Neural cell (in vitro differentiated cells): ENCODE measurements at regions not wholly inside any gene's neighbourhood (a gene's known extent, or its start where the extent isn't known, plus 50 kb on each side); places are given as distances from the start of the nearest gene placed in this dataset.

Source experiments
- H2AFZ ChIP-seq: fragments of 200-600, 300-800 bp; sonication (generic), shearing (Covaris generic); 2 replicates; pipeline ENCODE4 v1.6.0; 2014; ENCODE audit warnings: low read depth, mild to moderate bottlenecking, antibody characterized with exemption, low read length, moderate library complexity
- H3F3A ChIP-seq: fragments of 200-600 bp; shearing (Covaris generic); 2 replicates; pipeline ENCODE4 v1.6.1; 2016; ENCODE audit warnings: mild to moderate bottlenecking, moderate library complexity, mixed read lengths, antibody characterized with exemption, low read length; ENCODE audit not compliant: insufficient read depth, poor library complexity, severe bottlenecking
- H3K27ac ChIP-seq: fragments of 200-600, 300-800 bp; sonication (generic), shearing (Covaris generic); 2 replicates; pipeline ENCODE4 v1.5.1; 2014; ENCODE audit warnings: mild to moderate bottlenecking, low read length, moderate library complexity
- H3K27me3 ChIP-seq: fragments of 300-800, 200-600 bp; sonication (generic), shearing (Covaris generic); 2 replicates; pipeline ENCODE4 v1.6.0; 2014; ENCODE audit warnings: mild to moderate bottlenecking, low read depth, low read length, moderate library complexity; ENCODE audit not compliant: insufficient read depth
- H3K36me3 ChIP-seq: fragments of 300-800, 200-600 bp; sonication (generic), shearing (Covaris generic); 2 replicates; pipeline ENCODE4 v1.5.1; 2014; ENCODE audit warnings: mild to moderate bottlenecking, antibody characterized with exemption, low read length, moderate library complexity; ENCODE audit not compliant: insufficient read depth
- H3K4me2 ChIP-seq: fragments of 300-800, 200-600 bp; sonication (generic), shearing (Covaris generic); 2 replicates; pipeline ENCODE4 v1.6.0; 2014; ENCODE audit warnings: mild to moderate bottlenecking, low read length
- H3K4me3 ChIP-seq: fragments of 300-800, 200-600 bp; sonication (generic), shearing (Covaris generic); 2 replicates; pipeline ENCODE4 v1.5.1; 2014; ENCODE audit warnings: mild to moderate bottlenecking, low read length, moderate library complexity
- H3K79me2 ChIP-seq: fragments of 200-600 bp; shearing (Covaris generic); replicated peaks from 2 replicates; pipeline ENCODE4 v1.6.0; 2014; ENCODE audit warnings: mild to moderate bottlenecking, low read length, moderate library complexity; ENCODE audit not compliant: insufficient read depth
- H3K9ac ChIP-seq: fragments of 300-800, 200-600 bp; sonication (generic), shearing (Covaris generic); 2 replicates; pipeline ENCODE4 v1.6.1; 2016; ENCODE audit warnings: mild to moderate bottlenecking, low read length, mixed read lengths
- H3K9me2 ChIP-seq: fragments of 200-600 bp; shearing (Covaris generic); 2 replicates; pipeline ENCODE4 v1.6.1; 2016; ENCODE audit warnings: mild to moderate bottlenecking, low read length, mixed read lengths; ENCODE audit not compliant: insufficient read depth
- H3K9me3 ChIP-seq: fragments of 200-600, 300-800 bp; sonication (generic), shearing (Covaris generic); 2 replicates; pipeline ENCODE4 v1.6.1; 2016; ENCODE audit warnings: mild to moderate bottlenecking, mixed run types, low read length, moderate library complexity, mixed read lengths
- H4K20me1 ChIP-seq: fragments of 200-600 bp; shearing (Covaris generic); 2 replicates; pipeline ENCODE4 v1.6.1; 2016; ENCODE audit warnings: mild to moderate bottlenecking, mixed run types; ENCODE audit not compliant: insufficient read depth
- EP300 ChIP-seq: fragments of 450-650 bp; conservative IDR thresholded peaks from 2 replicates; pipeline ENCODE4 v1.6.1; 2014; ENCODE audit warnings: antibody characterized with exemption, mild to moderate bottlenecking, moderate library complexity; ENCODE audit not compliant: poor library complexity, severe bottlenecking
- EZH2 ChIP-seq: fragments of 200-600, 300-800 bp; shearing (Covaris generic), sonication (generic); IDR thresholded peaks from 2 replicates; pipeline ENCODE4 v1.6.1; 2014; ENCODE audit warnings: antibody characterized with exemption, low read length, borderline replicate concordance, mild to moderate bottlenecking; ENCODE audit not compliant: insufficient read depth, poor library complexity, severe bottlenecking
- MXI1 ChIP-seq: fragments of 450-650 bp; conservative IDR thresholded peaks from 2 replicates; pipeline ENCODE4 v1.6.1; 2014; ENCODE audit warnings: antibody characterized with exemption, mild to moderate bottlenecking; ENCODE audit not compliant: poor library complexity, severe bottlenecking
- POLR2AphosphoS5 ChIP-seq: IDR thresholded peaks from 2 replicates; pipeline ENCODE4 v1.6.1; 2012
- RAD21 ChIP-seq: fragments of 450-650 bp; conservative IDR thresholded peaks from 2 replicates; pipeline ENCODE4 v1.6.1; 2014; ENCODE audit warnings: antibody characterized with exemption, mild to moderate bottlenecking, moderate library complexity
- SMC3 ChIP-seq: fragments of 450-650 bp; conservative IDR thresholded peaks from 2 replicates; pipeline ENCODE4 v1.6.1; 2014; ENCODE audit warnings: antibody characterized with exemption, mild to moderate bottlenecking, moderate library complexity; ENCODE audit not compliant: poor library complexity
- TAF1 ChIP-seq: IDR thresholded peaks from 2 replicates; pipeline ENCODE4 v1.6.1; 2012; ENCODE audit warnings: low read depth
- TF ChIP-seq, protein P1 (sequence below): IDR thresholded peaks from 2 replicates; pipeline ENCODE4 v1.6.1; 2012; ENCODE audit warnings: borderline replicate concordance
- TF ChIP-seq, protein P2 (sequence below): fragments of 450-650 bp; IDR thresholded peaks from 2 replicates; pipeline ENCODE4 v1.5.1; 2014; ENCODE audit warnings: antibody characterized with exemption, mild to moderate bottlenecking, moderate library complexity; ENCODE audit not compliant: poor library complexity, severe bottlenecking

DNA sequence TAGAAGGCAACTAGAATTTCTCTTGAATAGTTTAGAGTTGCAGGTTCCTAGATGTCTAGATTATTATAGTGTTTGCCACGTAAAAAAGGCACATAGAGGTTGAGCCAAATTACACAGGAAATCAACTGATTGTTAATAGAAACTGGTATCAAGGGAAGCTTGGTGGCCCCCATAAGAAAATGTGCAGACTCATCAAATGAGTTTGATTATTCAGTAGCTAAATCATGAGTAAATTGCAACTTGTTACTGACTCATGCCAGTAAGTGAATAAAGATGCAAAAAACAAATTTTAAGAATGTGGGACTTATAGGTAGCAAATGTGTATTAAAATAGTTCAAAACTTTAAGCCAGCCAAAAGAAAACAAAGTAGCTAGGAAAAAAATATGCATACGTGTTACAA, 1078.9 kb upstream of the CDH9 start:
- Histone ChIP-seq H3K4me3 (no peak overlapping the region), H4K20me1 (no peaks in the 10 kb centered on the region), H3K9ac (no peak overlapping the region), H3K79me2 (no peaks in the 10 kb centered on the region), H3K27me3 (no peaks in the 10 kb centered on the region), H3K9me2 (no peaks in the 10 kb centered on the region), H3K9me3 (no peaks in the 10 kb centered on the region), H2AFZ (no peak overlapping the region), H3K4me2 (no peak overlapping the region), H3K36me3 (no peaks in the 10 kb centered on the region), H3F3A (no peaks in the 10 kb centered on the region), H3K27ac (no peak overlapping the region)
- TF ChIP-seq, protein P1, sequence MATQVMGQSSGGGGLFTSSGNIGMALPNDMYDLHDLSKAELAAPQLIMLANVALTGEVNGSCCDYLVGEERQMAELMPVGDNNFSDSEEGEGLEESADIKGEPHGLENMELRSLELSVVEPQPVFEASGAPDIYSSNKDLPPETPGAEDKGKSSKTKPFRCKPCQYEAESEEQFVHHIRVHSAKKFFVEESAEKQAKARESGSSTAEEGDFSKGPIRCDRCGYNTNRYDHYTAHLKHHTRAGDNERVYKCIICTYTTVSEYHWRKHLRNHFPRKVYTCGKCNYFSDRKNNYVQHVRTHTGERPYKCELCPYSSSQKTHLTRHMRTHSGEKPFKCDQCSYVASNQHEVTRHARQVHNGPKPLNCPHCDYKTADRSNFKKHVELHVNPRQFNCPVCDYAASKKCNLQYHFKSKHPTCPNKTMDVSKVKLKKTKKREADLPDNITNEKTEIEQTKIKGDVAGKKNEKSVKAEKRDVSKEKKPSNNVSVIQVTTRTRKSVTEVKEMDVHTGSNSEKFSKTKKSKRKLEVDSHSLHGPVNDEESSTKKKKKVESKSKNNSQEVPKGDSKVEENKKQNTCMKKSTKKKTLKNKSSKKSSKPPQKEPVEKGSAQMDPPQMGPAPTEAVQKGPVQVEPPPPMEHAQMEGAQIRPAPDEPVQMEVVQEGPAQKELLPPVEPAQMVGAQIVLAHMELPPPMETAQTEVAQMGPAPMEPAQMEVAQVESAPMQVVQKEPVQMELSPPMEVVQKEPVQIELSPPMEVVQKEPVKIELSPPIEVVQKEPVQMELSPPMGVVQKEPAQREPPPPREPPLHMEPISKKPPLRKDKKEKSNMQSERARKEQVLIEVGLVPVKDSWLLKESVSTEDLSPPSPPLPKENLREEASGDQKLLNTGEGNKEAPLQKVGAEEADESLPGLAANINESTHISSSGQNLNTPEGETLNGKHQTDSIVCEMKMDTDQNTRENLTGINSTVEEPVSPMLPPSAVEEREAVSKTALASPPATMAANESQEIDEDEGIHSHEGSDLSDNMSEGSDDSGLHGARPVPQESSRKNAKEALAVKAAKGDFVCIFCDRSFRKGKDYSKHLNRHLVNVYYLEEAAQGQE, result no peak
- TF ChIP-seq POLR2AphosphoS5, result no peak
- TF ChIP-seq TAF1, result no peak
- TF ChIP-seq RAD21, result no peak
- TF ChIP-seq, protein P2, sequence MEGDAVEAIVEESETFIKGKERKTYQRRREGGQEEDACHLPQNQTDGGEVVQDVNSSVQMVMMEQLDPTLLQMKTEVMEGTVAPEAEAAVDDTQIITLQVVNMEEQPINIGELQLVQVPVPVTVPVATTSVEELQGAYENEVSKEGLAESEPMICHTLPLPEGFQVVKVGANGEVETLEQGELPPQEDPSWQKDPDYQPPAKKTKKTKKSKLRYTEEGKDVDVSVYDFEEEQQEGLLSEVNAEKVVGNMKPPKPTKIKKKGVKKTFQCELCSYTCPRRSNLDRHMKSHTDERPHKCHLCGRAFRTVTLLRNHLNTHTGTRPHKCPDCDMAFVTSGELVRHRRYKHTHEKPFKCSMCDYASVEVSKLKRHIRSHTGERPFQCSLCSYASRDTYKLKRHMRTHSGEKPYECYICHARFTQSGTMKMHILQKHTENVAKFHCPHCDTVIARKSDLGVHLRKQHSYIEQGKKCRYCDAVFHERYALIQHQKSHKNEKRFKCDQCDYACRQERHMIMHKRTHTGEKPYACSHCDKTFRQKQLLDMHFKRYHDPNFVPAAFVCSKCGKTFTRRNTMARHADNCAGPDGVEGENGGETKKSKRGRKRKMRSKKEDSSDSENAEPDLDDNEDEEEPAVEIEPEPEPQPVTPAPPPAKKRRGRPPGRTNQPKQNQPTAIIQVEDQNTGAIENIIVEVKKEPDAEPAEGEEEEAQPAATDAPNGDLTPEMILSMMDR, result no peak
- TF ChIP-seq SMC3, result no peak
- TF ChIP-seq MXI1, result no peak
- TF ChIP-seq EZH2, result no peak
- no peak for TF ChIP-seq EP300

DNA sequence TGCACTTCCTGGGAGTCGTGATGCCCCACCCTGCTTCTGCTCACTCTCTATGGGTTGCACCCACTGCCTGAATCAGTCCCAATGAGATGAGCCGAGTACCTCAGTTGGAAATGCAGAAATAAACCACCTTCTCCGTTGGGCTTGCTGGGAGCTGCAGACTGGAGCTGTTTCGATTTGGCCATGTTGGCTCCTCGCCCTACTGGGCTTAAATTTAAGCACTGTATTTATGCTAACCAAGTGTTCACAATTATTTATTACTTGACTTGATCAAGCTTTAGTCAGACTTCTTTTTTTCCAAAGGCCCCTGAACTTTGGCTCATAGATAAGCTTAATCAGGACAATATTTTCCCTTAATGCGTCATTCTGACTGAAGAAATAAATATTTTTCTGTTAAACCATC, 1072.4 kb upstream of the CDH9 start:
- no peak for TF ChIP-seq POLR2AphosphoS5
- TF ChIP-seq EP300, result no peak
- Histone ChIP-seq H3F3A (no peaks in the 10 kb centered on the region), H3K4me3 (no peak overlapping the region), H3K27ac (no peak overlapping the region), H3K79me2 (no peaks in the 10 kb centered on the region), H3K4me2 (no peak overlapping the region), H4K20me1 (no peaks in the 10 kb centered on the region), H3K9ac (no peak overlapping the region), H3K36me3 (no peaks in the 10 kb centered on the region), H3K27me3 (no peaks in the 10 kb centered on the region), H3K9me2 (no peaks in the 10 kb centered on the region), H3K9me3 (no peaks in the 10 kb centered on the region), H2AFZ (no peak overlapping the region)

- Histone ChIP-seq H3K79me2 (no peaks in the 10 kb centered on the region), H3K4me3 (no peak overlapping the region), H3K36me3 (no peaks in the 10 kb centered on the region), H3K27me3 (no peaks in the 10 kb centered on the region), H3K27ac (no peak overlapping the region), H3K9me2 (no peaks in the 10 kb centered on the region), H3K4me2 (no peak overlapping the region), H3K9ac (no peak overlapping the region), H3F3A (no peaks in the 10 kb centered on the region), H4K20me1 (no peaks in the 10 kb centered on the region), H2AFZ (no peak overlapping the region), H3K9me3 (no peaks in the 10 kb centered on the region)
- TF ChIP-seq EP300, result no peak
- TF ChIP-seq, protein P2, result no peak
- no peak for TF ChIP-seq TAF1
- TF ChIP-seq, protein P1, result no peak
- no peak for TF ChIP-seq SMC3
- no peak for TF ChIP-seq MXI1
Measured at GRCh38 chr5:28104080-28104479, 1065.7 kb upstream of the CDH9 start.
